ENCODE measurements at regions not wholly inside any gene's neighbourhood (a gene's known extent, or its start where the extent isn't known, plus 50 kb on each side); places are given as distances from the start of the nearest gene placed in this dataset.

DNA sequence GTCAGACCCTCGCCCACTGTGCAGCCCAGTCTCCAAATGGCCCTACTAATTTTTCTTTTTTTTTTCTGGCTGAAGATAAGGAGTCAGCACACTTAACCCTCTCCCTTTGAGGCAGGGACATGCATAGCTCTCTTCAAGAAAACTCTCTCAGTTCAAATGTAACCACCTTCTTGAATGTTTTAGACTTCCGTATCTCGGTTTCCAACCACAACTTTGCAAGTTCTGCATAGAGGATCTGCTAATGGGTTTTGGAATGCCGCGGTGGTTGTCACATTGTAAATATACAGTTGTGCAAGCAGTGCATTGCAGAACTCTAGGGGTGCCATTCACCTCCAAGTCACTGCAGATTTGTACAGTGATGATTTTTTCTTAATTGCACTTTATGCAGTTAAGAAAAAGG is 59.4 kb upstream of the SLC35B3 start:
- no peak overlapping the region for H3K4me3 ChIP-seq
- H3K36me3 ChIP-seq, result no peaks in the 10 kb centered on the region
- intact Hi-C loops (cut with DNase I), result no loop called here
- ATAC-seq, result no peak
- WGBS, 2 donors, result 87 to 88% methylated on average over 5 of the region's 5 CpGs
- no peaks in the 10 kb centered on the region for H3K4me1 ChIP-seq
- no peak for DNase-seq
- H3K27ac ChIP-seq, result no peak overlapping the region
- H3K9me3 ChIP-seq, result peaks cover 0 to 21% (median 0%) of the 10 kb centered on the region in 11 donors
- H3K27me3 ChIP-seq, result no peaks in the 10 kb centered on the region
- TF ChIP-seq, protein P1, sequence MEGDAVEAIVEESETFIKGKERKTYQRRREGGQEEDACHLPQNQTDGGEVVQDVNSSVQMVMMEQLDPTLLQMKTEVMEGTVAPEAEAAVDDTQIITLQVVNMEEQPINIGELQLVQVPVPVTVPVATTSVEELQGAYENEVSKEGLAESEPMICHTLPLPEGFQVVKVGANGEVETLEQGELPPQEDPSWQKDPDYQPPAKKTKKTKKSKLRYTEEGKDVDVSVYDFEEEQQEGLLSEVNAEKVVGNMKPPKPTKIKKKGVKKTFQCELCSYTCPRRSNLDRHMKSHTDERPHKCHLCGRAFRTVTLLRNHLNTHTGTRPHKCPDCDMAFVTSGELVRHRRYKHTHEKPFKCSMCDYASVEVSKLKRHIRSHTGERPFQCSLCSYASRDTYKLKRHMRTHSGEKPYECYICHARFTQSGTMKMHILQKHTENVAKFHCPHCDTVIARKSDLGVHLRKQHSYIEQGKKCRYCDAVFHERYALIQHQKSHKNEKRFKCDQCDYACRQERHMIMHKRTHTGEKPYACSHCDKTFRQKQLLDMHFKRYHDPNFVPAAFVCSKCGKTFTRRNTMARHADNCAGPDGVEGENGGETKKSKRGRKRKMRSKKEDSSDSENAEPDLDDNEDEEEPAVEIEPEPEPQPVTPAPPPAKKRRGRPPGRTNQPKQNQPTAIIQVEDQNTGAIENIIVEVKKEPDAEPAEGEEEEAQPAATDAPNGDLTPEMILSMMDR (IDR thresholded peaks at IDR 0.05), result no peak

DNA sequence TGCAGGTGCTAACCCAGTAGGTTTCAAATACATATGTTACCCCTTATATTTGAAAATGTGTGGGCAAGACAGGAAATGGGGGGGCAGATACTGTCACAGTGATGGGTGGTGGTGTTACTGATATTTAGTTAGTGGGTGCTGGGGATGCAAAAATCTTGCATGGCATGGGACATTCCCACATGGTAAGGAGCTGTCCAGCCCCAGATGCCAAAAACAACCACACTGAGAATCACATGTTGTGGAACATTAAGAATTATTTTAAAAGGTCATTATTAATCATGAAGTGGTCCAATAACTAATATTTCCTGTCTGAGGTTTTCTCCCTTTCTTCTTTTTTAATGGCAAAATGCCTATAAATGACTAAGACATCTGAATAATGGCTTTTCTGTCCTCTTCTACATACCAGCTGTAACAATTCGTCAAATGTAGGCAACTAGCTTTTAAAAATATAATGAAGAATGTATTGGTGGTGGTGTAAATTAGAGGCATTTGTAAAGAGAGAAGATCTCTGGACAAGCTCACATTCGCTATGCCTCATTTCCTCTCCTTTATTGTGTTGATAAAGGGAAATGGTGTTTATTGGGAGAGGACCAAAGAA is 57.3 kb upstream of the SLC35B3 start:
- DNase-seq (no peak), ATAC-seq (no peak)
- intact Hi-C loops (cut with DNase I), result no loop called here
- H3K9me3 ChIP-seq, result peaks cover 0 to 17% (median 0%) of the 10 kb centered on the region in 11 donors
- H3K36me3 ChIP-seq, result no peaks in the 10 kb centered on the region
- H3K27ac ChIP-seq, result no peak overlapping the region
- WGBS, 2 donors, result 60 to 62% methylated on average over 2 of the region's 2 CpGs
- TF ChIP-seq, protein P1 (IDR thresholded peaks at IDR 0.05), result no peak
- no peak overlapping the region for H3K4me3 ChIP-seq
- H3K27me3 ChIP-seq, result no peaks in the 10 kb centered on the region
- no peaks in the 10 kb centered on the region for H3K4me1 ChIP-seq
